Kidney glomerular epithelial cell (primary cell): ENCODE measurements at regions not wholly inside any gene's neighbourhood (a gene's known extent, or its start where the extent isn't known, plus 50 kb on each side); places are given as distances from the start of the nearest gene placed in this dataset.
A peak's percentile ranks its signal among the peaks of the same experiment; 100 is the strongest.

ENCODE experiments used
- DNase-seq: peaks from one replicate; lab custom pipeline; 2025; lab: John Stamatoyannopoulos, UW

DNA sequence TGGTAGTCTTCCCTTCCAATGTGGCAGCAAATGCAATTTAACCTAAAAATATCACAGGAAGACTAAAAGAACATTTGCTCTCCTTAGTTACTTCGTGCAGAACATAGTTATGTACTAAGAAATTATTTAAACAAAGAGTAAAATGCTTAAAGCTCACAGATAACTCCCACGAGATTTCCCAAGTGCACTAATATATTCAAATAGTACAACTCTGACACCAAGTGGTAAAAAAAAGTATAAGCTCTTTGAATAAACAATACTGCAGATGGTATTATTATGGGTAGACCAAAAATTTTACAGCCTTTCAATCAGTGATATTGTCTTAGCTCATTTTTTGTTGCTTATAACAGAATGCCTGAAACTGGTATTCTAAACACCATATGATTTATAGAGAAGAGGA is 52.8 kb upstream of the FILIP1 start:
- peak; percentile 23 for DNase-seq

DNA sequence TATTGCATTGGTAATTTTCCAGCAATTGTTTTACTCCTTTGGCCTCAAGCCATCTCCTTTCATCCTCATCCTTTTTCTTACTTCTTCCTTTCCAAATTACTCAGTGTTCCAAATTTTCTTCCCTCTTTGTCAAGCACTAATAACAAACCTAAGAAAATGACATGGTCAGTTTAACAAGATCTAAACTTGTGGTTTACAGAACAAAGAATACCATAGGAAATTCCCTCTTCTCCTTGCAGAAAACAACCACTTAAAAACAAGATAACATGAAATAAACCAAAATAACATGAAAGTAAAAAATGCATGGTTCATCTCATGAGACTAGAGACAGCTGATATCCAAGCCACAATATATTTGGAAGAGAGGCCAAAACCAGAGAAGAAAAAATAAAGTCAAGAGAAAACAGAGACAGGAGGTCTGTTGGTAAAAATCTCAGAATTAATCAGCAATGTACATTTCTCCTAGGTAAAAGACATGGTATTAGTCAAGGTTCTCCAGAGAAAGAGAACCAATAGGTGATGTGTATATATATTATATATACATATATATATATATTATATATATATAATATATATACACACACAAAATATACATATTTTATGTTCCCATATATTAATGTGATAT is 51.0 kb upstream of the SENP6 start:
- DNase-seq = no peak

DNA sequence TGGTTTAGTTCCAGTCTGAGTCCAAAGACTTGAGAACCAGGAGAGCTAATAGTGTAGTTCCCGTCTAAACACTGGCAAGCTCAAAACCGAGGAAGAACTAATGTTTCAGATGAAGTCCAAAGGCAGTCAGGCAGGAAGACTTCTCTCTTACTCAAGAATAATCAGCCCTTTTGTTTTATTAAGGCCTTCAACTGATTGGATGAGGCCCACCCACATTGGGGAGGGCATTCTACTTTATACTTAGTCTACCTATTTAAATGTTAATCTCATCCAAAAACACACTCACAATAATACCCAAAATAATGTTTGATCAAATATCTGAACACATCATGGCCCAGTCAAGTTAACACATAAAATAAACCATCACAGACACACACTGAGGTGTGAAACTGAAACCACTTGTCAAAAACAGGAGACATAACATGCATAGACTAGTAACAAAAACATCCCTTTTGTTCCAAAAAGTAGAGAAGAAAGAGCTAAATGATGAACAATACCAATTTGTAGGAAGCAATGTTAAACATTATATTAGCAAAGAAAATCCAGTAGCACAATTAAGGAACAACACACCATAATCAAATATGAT is 50.2 kb upstream of the SENP6 start:
- no peak for DNase-seq
